Esophagus muscularis mucosa (tissue), 3 donors: ENCODE measurements at regions not wholly inside any gene's neighbourhood (a gene's known extent, or its start where the extent isn't known, plus 50 kb on each side); places are given as distances from the start of the nearest gene placed in this dataset.

ENCODE experiments used
- POLR2A ChIP-seq: fragments of 450-650 bp; IDR thresholded peaks from one replicate; pipeline ENCODE4 v1.6.1; 2017; ENCODE audit warnings: antibody characterized with exemption, moderate library complexity, mild to moderate bottlenecking, low read depth
- POLR2AphosphoS5 ChIP-seq, 2 donors: sonication (generic); formaldehyde crosslinking; IDR thresholded peaks; one replicate each; pipeline ENCODE4 v1.6.1; 2017; ENCODE audit warnings: antibody characterized with exemption in 2 of 2
- TF ChIP-seq, protein P1 (sequence below), 3 experiments: fragments of 200-600 bp in 2 of 3; fragments of 450-650 bp in 1 of 3; sonication (generic) in 2 of 3; IDR thresholded peaks; one replicate each; pipeline ENCODE4 v1.5.1; 2017 to 2019; ENCODE audit warnings: antibody characterized with exemption in 3 of 3, mild to moderate bottlenecking in 2 of 3, moderate library complexity in 1 of 3

GRCh38 chr20:19922716-19923115 lies 94.4 kb upstream of the NAA20 start:
- TF ChIP-seq, protein P1, sequence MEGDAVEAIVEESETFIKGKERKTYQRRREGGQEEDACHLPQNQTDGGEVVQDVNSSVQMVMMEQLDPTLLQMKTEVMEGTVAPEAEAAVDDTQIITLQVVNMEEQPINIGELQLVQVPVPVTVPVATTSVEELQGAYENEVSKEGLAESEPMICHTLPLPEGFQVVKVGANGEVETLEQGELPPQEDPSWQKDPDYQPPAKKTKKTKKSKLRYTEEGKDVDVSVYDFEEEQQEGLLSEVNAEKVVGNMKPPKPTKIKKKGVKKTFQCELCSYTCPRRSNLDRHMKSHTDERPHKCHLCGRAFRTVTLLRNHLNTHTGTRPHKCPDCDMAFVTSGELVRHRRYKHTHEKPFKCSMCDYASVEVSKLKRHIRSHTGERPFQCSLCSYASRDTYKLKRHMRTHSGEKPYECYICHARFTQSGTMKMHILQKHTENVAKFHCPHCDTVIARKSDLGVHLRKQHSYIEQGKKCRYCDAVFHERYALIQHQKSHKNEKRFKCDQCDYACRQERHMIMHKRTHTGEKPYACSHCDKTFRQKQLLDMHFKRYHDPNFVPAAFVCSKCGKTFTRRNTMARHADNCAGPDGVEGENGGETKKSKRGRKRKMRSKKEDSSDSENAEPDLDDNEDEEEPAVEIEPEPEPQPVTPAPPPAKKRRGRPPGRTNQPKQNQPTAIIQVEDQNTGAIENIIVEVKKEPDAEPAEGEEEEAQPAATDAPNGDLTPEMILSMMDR (IDR thresholded peaks at IDR 0.05) = no peak
- no peak for TF ChIP-seq POLR2AphosphoS5 (IDR thresholded peaks at IDR 0.05)
- no peak for TF ChIP-seq POLR2A
